H4 (cell line): ENCODE measurements at regions not wholly inside any gene's neighbourhood (a gene's known extent, or its start where the extent isn't known, plus 50 kb on each side); places are given as distances from the start of the nearest gene placed in this dataset.
A peak's percentile ranks its signal among the peaks of the same experiment; 100 is the strongest.
"Not testable (repeated sequence)": the region's sequence is repeated elsewhere in the genome, so short reads cannot be mapped to it uniquely, and the experiment has no call there.

ENCODE experiments used
- DNase-seq: peaks from one replicate; pipeline ENCODE4 v3.0.0-alpha.2; 2015; ENCODE audit warnings: low spot score

DNA sequence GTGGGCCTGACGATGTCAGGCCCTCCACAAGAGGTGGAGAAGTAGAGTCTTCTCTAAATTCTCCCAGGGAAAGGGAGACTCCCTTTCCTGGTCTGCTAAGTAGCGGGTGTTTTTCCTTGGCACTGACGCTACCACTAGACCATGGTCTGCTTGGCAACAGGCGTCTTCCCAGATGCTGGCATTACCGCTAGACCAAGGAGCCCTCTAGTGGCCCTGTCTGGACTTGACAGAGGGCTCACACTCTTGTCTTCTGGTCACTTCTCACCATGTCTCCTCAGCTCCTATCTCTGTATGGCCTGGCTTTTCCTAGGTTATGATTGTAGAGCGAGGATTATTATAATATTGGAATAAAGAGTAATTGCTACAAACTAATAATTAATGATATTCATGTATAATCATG lies 51.1 kb upstream of the RASSF6 start:
- not testable (repeated sequence) for DNase-seq

- no peak for DNase-seq
Measured at GRCh38 chr4:73673286-73673685, 53.0 kb upstream of the RASSF6 start.

- no peak for DNase-seq
Measured at GRCh38 chr4:73674451-73674919, 54.2 kb upstream of the RASSF6 start.

- DNase-seq, result no peak
Measured at GRCh38 chr4:73675623-73676022, 55.4 kb upstream of the RASSF6 start.

- no peak for DNase-seq
Measured at GRCh38 chr4:73676136-73676535, 55.9 kb upstream of the RASSF6 start.

GRCh38 chr4:73676861-73677323 lies 56.7 kb upstream of the RASSF6 start:
- DNase-seq, result peak; percentile 15

DNA sequence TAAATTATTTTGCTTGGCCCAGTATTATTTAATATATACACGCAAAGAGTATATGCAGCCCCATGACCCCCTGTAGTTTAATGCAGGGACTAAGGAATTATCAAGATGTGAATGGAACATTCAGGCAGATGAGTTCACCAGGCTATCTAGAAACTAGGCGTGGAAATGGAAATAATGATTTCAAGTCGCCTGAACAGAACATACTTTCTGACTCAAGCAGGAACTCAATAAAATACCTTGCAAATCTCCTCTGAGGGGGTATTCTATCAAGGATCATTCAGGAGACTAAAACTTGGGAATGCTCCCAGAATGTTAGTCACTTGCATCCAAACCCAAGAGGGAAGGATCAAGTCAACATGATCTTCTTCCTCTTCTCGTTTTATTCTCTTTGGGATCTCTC lies 59.6 kb upstream of the RASSF6 start:
- no peak for DNase-seq

DNA sequence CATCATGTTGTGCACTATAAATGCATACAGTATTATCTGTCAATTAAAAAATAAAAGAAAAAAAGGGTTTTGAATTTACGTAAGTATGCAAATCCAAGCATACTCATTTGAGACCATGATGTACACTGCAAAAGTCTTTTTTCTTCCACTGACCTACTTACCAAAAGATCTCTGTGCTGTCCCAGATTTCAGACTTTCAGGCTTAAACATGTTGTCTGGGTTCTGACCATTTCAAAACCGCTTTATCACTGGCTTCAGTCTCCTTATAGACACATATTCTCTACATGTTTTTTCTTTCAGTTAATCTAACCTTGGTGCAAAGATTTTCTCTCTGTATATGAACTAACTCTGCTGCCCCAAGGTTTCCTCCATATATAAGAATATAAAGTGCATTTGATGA lies 58.6 kb upstream of the CXCL8 start:
- DNase-seq, result no peak

GRCh38 chr4:73682508-73682907 lies 57.9 kb upstream of the CXCL8 start:
- DNase-seq, result no peak

- DNase-seq, result no peak
Measured at GRCh38 chr4:73683033-73683432, 57.3 kb upstream of the CXCL8 start.

- no peak for DNase-seq
Measured at GRCh38 chr4:73683456-73683855, 56.9 kb upstream of the CXCL8 start.

GRCh38 chr4:73684097-73684496 lies 56.3 kb upstream of the CXCL8 start:
- DNase-seq, result no peak

DNA sequence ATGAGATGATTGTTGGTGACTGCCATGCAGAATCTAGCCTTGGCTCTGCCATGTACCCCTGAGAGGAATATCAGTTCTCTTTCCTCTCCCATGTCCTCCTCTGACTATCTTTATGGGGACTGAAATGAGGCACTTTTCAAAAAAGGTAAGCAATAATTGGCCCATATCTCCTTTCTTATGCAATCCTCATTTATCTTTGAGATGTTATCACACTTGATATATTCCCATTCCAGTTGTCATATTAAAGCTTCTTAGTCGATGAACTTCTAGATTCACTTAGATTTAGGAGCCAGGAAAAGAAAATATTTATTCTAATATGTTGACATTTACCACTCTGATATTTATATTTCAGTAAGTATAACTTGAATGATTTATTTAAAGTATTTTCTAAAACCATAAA lies 55.3 kb upstream of the CXCL8 start:
- no peak for DNase-seq

GRCh38 chr4:73687421-73687820 lies 52.9 kb upstream of the CXCL8 start:
- peak; percentile 31 for DNase-seq

DNA sequence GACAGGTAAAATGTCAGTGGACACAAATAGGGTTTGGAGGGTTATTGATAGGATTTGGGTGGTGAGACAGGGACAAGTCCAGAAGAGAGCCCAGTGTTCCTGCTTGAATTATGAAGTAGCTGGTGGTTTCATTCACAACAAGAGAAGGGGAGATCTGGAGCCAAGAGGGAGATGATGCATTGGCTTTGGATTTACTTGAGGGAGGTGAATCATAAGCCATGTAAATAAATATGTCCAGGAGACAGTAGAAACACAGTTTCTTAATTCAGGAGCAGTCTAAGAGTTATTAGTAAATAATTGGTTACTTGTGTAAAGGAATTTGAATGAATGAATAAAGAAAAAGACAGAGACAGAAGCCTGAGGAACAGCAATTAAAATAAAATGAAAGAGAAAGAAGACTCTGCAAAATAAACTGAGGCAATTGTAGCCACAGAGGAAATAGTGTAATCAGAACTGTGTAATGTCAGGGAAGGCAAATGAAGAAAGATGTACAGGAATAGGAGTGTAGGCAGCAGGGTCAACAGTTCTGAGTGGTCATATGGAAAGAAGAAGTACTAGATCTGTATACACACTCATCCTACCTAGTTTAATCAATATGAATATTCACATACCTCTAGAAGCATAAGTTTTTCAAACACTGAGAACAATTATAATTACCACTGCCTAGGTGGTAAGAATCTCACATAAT lies 50.2 kb upstream of the CXCL8 start:
- no peak for DNase-seq
